ENCODE measurements at regions not wholly inside any gene's neighbourhood (a gene's known extent, or its start where the extent isn't known, plus 50 kb on each side); places are given as distances from the start of the nearest gene placed in this dataset.

- no peak overlapping the region for H4K8ac ChIP-seq (ENCODE audit: extremely low read depth, insufficient read depth, low read length)
- H3K18ac ChIP-seq (ENCODE audit: extremely low read depth, low read length) = no peak overlapping the region
- H3K23ac ChIP-seq (ENCODE audit: insufficient read length) = no peak overlapping the region
- no peaks in the 10 kb centered on the region for H3K27me3 ChIP-seq (replicated peaks in 1 of 4; ENCODE audit: control insufficient read depth in 3 of 4, extremely low read depth in 1 of 4, insufficient read depth in 3 of 4, low read length in 3 of 4)
- H4K5ac ChIP-seq (ENCODE audit: insufficient read length, low read depth, low read length) = no peak overlapping the region
- FAIRE-seq (no peak), DNase-seq (ENCODE audit: low read depth in 1 of 2, low spot score in 2 of 2) (no peak)
- no peak overlapping the region for H4K91ac ChIP-seq (replicated peaks; ENCODE audit: insufficient read length, low read length)
- H2BK15ac ChIP-seq (ENCODE audit: low read length) = no peak overlapping the region
- H2BK12ac ChIP-seq (ENCODE audit: low read depth, low read length) = no peak overlapping the region
- no peaks in the 10 kb centered on the region for H3K36me3 ChIP-seq (ENCODE audit: control insufficient read depth in 2 of 4, insufficient read depth in 4 of 4, low read length in 3 of 4)
- ChIA-PET CTCF (ENCODE audit: partially characterized antibody) (interaction anchor here (0.6 to 2.4 kb wide), 3 partner anchors 10 to 236 kb away, joined by 3 to 6 read pairs (median 3); no protein-coding TSS in a partner anchor), POLR2A (ENCODE audit: partially characterized antibody) (no interaction called here)
- no peak overlapping the region for H3K4ac ChIP-seq (replicated peaks; ENCODE audit: insufficient read length, low read depth, low read length)
- no peak overlapping the region for H2AK5ac ChIP-seq (ENCODE audit: low read depth, low read length)
- H3K9ac ChIP-seq (replicated peaks in 1 of 4; ENCODE audit: extremely low read depth in 1 of 4, low read depth in 3 of 4, low read length in 3 of 4) = no peak overlapping the region
- H4K20me1 ChIP-seq (replicated peaks in 1 of 2; ENCODE audit: control insufficient read depth in 1 of 2, insufficient read depth in 2 of 2, low read length in 2 of 2) = no peaks in the 10 kb centered on the region
- H3K23me2 ChIP-seq (ENCODE audit: low read depth, low read length) = no peaks in the 10 kb centered on the region
- H3K79me1 ChIP-seq (ENCODE audit: low read depth, low read length) = no peaks in the 10 kb centered on the region
- no peak overlapping the region for H3K56ac ChIP-seq (replicated peaks; ENCODE audit: insufficient read length, low read depth, low read length)
- no peak overlapping the region for H2BK5ac ChIP-seq (ENCODE audit: low read depth, low read length)
- no peaks in the 10 kb centered on the region for H3K4me1 ChIP-seq (replicated peaks in 1 of 4; ENCODE audit: control insufficient read depth in 3 of 4, insufficient read depth in 4 of 4, low read length in 3 of 4)
- no peaks in the 10 kb centered on the region for H3K79me2 ChIP-seq (ENCODE audit: control insufficient read depth in 1 of 2, insufficient read depth in 2 of 2, low read length in 2 of 2)
- peaks cover 0 to 4% of the 10 kb centered on the region in 2 experiments; a peak in 1 of 4 replicates for H3K9me3 ChIP-seq (ENCODE audit: insufficient read depth in 2 of 2, low read depth in 1 of 2, low read length in 1 of 2)
- H3K4me3 ChIP-seq (ENCODE audit: extremely low read depth in 1 of 4, insufficient read depth in 2 of 4, low read depth in 3 of 4, low read length in 4 of 4) = no peak overlapping the region
- no peak overlapping the region for H3K27ac ChIP-seq (ENCODE audit: low read depth, low read length)
- no peak overlapping the region for H2AFZ ChIP-seq (ENCODE audit: low read length)
- WGBS, 2 experiments (ENCODE audit: extremely low coverage in 1 of 2, insufficient coverage in 1 of 2, insufficient read length in 1 of 2, insufficient replicate concordance in 2 of 2, low coverage in 1 of 2, low lambda C conversion rate in 2 of 2, missing lambda C conversion rate in 1 of 2) = 98% methylated on average over 4 of the region's 4 CpGs; no CpG with 5 or more reads in 1 of the 2 experiments
- H3K4me2 ChIP-seq (ENCODE audit: insufficient read depth in 1 of 2, low read depth in 2 of 2, low read length in 2 of 2) = no peak overlapping the region
- no peak overlapping the region for H2BK120ac ChIP-seq (replicated peaks; ENCODE audit: low read depth, low read length)
- no peak overlapping the region for H2BK20ac ChIP-seq (ENCODE audit: low read length)
- no peak overlapping the region for H3K14ac ChIP-seq (ENCODE audit: insufficient read length)
- no peak for TF ChIP-seq BACH1 (IDR thresholded peaks at IDR 0.05; ENCODE audit: low read length)
- TF ChIP-seq RXRA (IDR thresholded peaks at IDR 0.05; ENCODE audit: insufficient read depth, low read depth, low read length) = no peak
- TF ChIP-seq CEBPB (IDR thresholded peaks at IDR 0.05; ENCODE audit: low read depth, low read length) = no peak
- no peak for TF ChIP-seq USF2 (IDR thresholded peaks at IDR 0.05; ENCODE audit: low read length)
- TF ChIP-seq MAX (IDR thresholded peaks at IDR 0.05) = no peak
- TF ChIP-seq RBBP5 (IDR thresholded peaks at IDR 0.05; ENCODE audit: borderline replicate concordance, low read depth, low read length) = no peak
- no peak for TF ChIP-seq RAD21 (IDR thresholded peaks at IDR 0.05 in 1 of 2, conservative IDR thresholded peaks at IDR 0.05 in 1 of 2; ENCODE audit: low read depth in 2 of 2, low read length in 2 of 2)
- TF ChIP-seq TAF7 (optimal IDR thresholded peaks at IDR 0.05; ENCODE audit: borderline replicate concordance, low read depth, low read length) = no peak
- TF ChIP-seq CHD2 (IDR thresholded peaks at IDR 0.05; ENCODE audit: low read length) = no peak
- no peak for TF ChIP-seq TCF12 (IDR thresholded peaks at IDR 0.05; ENCODE audit: low read depth, low read length)
- TF ChIP-seq SUZ12 (IDR thresholded peaks at IDR 0.05; ENCODE audit: low read length) = no peak
- TF ChIP-seq NRF1 (IDR thresholded peaks at IDR 0.05; ENCODE audit: low read depth, low read length) = no peak
- no peak for TF ChIP-seq CHD1 (IDR thresholded peaks at IDR 0.05; ENCODE audit: low read depth, low read length)
- TF ChIP-seq KDM4A (IDR thresholded peaks at IDR 0.05; ENCODE audit: low read depth, low read length, severe bottlenecking) = no peak
Measured at GRCh38 chr4:26101011-26101410, 187.0 kb downstream of the SMIM20 start.

Measured in H1 (cell line).